HG03457 (cell line): ENCODE measurements at regions not wholly inside any gene's neighbourhood (a gene's known extent, or its start where the extent isn't known, plus 50 kb on each side); places are given as distances from the start of the nearest gene placed in this dataset.

Experiments
- ATAC-seq: cut with Tn5 transposase; IDR thresholded peaks from one replicate; pipeline ENCODE4 v1.9.1; 2021; ENCODE audit warnings: moderate number of reproducible peaks; ENCODE audit not compliant: unreplicated experiment

DNA sequence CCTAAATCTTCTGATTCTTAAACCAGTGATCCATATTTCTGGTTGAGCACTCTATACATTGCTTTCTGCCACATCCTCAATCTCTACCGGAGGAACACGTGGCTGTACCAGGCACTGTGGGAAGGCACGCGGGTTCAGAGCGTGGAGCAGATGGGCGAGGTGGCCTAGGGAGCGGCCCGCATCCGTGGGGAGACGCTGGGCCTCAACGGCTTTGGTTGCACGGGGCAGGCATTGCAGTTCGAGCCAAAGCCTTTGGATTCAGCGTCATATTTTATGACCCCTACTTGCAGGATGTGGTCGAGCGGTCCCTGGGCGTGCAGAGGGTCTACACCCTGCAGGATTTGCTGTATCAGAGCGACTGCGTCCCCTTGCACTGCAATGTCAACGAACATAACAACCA, 197.2 kb upstream of the RGMB start:
- no peak for ATAC-seq

- ATAC-seq = no peak
Measured at GRCh38 chr5:98578438-98578837, 195.0 kb upstream of the RGMB start.

DNA sequence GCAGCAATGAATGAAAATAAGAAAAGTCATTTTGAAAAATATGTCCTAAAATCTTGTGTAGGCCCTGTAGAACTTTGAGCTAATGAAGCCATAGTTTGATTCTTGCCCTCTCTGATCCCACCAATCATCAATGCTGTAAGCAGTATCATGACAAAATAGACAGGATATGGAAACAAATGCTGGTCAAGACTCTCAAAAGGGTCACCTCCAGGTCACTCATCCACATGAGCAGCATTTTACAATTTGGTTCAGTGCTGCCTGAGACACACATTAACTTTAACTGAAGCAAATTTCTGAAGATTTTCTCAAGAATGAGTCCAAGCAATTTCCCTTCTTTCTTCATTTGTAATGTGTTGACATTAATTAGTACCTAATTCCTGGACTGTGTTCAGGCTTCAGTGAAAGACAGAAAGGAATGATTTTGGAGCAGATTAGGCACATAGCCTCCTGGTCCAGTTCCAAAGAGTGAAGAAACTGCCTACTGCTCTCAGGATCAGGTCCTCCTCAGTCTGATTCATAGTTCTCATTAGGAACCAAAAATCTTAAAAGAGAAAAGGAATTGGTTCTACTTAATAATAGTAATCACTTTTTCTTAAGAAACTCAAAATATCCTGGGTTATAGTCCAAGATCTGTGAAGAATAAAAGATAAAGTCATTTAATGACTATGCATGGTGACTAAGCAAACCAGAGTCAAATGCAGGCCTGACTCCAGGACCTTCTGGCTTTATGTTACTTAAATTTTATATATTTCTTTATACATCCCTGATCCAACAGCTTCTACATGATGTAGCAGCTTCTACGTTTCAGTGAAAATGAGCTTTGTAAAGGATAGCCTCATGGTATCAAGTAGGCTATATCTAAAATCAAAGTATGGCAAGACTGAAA, 192.1 kb upstream of the RGMB start:
- no peak for ATAC-seq

- ATAC-seq = no peak
Measured at GRCh38 chr5:98583586-98583985, 189.9 kb upstream of the RGMB start.

DNA sequence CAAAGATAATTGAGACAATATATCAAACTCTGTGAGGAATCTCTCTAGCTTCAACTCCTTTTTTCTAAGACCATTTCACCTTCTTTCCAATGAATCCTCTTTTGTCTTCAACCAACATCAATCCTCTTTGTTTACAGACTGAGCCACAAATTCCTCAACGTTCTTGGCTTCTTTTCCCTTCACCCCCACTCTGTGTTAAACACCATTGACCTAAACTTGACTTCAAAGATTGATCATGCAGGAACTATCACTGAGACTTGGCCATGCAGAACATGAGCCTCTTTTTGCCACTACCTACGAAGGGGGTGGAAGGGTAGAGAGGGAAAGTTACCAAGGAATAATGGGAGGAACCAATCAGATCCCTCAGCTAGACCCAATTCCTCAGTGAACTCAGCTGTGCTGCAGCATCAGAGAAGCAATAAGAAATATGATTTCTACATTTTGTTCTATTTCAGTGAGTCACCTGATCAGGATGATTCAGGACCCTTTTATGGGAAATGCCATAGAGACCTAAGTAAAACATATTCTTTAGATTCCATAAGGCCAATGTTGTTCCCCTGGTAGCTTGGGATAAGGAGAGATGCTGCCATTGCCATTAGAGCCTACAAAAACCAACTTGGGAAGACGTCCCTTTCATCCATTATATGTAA, 187.7 kb upstream of the RGMB start:
- no peak for ATAC-seq

DNA sequence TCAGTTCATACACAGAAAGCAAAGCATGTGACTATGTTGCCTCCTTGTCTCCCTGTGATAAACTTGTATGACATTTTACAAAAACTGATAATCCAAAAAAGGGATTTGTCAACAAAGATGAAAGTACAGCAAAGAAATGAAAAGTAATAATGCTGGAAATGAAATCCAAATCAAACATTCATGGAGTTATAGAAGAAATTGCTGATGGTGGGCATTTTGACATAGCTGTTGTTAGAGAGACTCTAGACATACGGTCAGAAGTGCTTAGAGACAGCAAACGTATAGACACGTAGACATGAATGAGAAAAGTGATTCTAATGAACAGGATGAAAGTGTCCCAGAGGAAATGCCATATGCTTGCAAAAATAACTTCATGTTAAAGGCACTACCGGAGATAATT, 186.9 kb upstream of the RGMB start:
- ATAC-seq = no peak

- ATAC-seq = no peak
Measured at GRCh38 chr5:98587166-98587565, 186.3 kb upstream of the RGMB start.

DNA sequence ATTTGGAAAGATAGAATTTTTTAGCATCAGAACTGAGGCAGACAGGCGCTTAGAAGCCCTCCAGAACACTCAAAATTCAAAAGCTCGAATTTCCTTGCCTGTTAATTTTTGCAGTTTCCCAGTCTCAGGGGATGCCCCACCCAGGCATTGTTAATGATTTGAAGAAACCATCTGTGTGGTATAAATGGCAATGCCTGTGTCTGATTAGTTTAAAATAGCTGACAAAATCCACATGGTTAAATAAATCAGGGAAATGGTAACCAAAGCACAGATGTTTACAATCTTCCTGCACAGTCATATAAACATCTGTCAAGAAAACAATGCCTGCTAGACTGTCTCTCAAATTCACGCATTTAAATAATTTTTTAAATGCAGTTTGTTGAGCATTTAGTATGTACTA, 185.2 kb upstream of the RGMB start:
- no peak for ATAC-seq

DNA sequence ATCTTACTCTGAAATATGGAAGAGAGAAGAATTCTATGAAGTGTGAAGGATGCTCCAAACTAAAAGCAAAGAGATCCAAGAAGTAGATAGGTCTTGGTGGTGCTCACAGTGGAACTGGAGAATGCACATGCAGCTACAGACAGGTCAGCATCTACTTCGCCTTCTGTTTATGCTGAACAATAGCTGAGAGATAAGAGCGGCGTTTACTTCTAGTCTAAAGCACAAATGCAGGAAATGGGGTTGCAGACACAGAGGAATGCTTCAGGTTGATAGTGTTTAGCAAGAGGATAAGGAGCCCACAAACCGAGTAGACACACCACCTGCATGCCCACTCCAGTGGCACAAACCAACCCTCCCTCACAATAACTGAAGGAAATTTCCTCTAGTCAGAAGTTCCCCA, 180.0 kb upstream of the RGMB start:
- ATAC-seq = no peak

DNA sequence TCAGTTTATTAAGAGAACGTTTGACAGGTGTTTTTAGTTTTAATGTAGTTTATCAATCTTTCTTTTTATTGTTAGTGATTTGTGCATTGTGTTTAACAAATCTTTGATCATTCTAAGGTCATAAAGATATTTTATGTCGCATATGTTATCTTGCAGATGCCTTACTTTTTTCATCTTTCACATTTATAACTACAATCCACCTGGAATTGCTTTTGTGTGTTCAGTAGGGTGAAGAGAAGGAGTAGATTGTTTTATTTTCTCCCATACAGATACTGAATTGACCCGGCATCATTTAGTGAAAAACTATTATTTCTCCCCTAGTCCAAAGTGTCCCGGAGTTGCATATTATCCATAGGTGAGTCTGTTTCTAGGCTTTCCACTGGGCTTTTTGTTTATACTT, 179.4 kb upstream of the RGMB start:
- ATAC-seq = no peak

DNA sequence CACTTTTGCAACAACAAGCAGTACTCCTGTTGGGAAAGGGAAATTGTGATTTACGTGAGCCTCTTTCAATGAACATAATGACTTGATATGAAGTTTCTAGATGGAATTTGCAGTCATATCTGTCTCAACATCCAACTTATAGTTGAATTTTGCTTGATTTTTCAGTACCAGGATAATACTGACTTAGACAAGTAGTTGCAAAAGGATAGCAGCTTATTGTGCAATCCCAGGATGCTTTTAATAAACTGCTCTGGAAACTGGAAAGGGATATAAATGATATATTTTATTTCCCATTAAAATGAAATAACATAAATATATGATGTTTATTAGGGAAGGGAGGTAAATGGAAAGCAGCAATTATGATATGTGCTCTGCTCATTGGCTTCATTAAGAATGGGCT, 174.4 kb upstream of the RGMB start:
- no peak for ATAC-seq

DNA sequence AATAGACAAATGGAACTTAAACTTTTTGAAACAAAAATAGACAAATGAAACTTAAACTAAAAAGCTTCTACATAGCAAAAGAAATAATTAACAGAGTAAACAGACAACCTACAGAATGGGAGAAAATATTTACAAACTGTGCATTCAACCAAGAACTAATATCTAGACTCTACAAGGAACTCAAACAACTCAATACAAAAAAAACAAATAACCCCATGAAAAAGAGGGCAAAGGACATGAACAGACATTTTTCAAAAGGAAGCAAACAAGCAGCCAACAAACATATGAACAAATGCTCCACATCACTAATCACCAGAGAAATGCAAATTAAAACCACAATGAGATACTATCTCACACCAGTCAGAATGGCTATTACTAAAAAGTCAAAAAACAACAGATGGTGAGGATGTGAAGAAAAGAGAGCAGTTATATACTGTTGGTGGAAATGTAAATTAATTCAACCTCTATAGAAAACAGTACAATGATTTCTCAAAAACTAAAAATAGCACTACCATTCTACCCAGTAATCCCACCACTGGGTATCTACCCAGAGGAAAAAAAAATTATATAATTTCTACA, 170.8 kb upstream of the RGMB start:
- no peak for ATAC-seq

DNA sequence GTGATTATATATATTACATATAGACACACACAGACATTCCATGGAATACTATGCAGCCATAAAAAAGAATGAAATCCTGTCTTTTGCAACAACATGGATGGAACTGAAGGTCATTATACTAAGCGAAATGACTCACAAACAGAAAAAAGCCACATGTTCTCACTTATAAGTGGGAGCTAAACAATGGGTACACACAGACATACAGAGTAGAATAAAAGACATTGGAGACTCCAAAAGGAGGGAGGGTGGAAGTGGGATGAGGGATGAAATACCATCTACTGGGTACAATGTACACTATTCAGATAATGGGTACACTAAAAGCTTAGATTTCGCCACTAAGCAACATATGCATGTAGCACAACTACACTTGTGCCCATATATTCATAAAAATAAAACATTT, 170.0 kb upstream of the RGMB start:
- ATAC-seq = no peak

DNA sequence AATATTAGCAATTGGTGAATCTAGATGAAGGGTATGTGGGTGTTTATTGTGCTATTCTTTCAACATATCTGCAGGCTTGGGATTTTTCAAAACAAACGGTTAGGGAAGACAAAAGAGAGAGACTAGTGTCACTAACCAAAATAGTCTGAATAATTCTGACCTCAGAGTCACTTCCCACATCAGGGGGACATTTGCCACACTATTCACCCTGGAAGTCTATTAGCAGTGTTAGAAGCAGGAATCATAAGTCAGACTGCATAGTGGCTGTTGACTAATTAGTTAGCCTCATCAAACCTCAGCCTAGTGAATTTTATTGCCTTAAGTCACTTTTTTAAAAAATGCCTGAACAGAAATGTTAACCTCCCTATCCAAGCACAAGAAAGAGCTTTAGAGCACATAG, 169.2 kb upstream of the RGMB start:
- no peak for ATAC-seq

DNA sequence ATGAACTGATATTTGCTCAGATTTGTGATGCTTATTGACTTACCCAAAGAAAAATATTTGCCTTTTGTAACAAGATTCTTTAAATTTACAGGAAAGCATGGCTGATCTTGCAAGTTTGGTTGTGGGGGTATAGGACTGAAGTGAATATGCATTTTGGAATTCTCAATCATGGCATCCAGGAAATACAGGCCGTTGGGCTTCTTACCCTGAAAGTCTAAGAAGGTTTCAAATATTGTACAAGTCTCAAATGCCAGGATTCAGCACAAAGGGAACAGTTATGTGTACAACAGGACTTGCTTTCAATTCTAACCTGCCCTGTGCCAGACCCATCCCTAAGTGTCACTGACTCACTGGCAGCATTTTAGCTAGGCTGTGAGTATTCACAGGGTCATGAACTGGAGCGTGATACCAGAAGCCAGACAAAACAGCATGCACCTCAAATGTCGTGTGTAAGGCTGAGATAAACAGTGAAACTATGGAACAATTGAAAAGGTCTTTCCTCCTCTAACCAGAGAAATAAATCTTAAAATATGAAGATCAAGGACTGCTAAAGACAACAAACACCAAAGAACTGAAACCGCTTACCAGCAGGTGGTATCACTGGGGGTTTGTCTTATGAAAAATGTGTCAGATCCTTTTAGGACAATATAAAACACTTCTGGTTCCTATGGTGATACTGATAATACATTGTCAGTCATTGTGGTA, 168.6 kb upstream of the RGMB start:
- no peak for ATAC-seq

DNA sequence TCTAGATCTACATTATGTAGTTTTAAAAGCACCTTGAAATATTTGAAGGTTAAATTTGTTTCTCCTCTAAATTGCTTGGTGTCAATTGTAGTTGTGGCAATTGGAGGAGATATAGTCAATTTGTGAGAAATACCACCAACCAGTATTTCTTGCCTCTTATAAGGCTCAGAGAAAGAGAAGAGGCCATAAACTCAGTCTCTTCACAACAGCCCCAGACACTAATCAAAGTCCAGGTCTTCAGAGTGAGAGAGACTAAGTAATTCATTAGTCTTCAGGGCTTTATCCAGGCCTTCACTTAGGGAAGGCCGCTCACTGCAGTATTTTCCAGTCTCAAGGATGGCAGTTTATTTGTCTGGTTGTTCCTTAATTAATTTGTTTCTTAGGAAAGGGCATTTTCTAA, 168.0 kb upstream of the RGMB start:
- no peak for ATAC-seq

DNA sequence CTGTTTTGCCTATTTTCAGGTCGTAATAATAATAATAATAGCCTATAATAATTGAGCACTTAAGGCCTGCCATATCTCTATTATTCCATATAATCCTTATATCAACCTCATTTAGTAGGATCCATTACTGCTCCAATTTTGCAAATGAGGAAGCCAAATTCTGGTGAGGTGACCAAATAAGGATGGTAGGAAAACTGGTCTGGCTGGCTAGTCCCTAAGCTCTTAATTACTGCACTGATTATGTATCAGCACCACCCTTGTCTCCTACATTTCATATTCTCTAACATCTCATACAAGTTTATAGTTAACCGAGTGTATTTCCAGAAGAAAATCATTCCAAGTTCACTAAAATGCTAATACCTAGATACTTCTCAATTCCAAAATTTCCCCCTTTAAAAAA, 166.5 kb upstream of the RGMB start:
- ATAC-seq = no peak

GRCh38 chr5:98608052-98608451, 165.4 kb upstream of the RGMB start:
- no peak for ATAC-seq

DNA sequence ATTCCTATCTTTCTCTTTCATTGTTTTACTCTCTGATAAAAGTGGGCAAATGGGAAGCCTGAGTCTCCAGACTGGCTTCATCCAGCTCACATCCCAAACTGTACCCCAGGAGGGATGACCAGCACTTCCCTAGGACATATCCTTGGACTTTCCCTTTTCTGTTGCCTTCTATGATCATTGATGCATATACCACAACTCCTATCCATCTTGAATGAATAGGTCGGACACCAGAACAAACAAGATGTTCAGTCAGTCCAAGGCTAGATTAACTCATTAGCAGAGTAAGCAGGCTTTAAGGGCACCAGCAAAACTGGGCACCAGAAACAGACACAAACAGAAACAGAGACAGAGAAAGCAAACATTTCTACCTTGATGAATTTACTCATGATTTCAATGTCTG, 159.1 kb upstream of the RGMB start:
- no peak for ATAC-seq

DNA sequence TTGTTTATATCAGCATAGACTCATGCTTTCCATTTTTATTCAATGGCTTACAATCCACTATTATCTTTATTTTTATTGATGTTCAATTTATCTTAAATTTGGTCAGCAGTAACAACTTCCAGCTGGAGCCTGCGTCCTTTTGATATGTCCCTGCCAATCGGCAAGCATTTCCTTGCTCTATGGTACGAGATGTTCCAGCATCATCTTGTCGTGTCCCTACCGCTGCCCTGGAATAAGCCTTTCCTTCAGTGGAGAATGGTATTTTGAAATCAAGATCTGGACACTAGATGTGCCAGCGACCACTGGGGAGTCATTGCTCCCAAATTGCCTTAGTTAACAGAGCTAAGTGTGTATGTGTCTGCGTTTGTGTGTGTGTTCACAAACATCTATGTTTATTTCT, 151.6 kb upstream of the RGMB start:
- ATAC-seq = no peak

DNA sequence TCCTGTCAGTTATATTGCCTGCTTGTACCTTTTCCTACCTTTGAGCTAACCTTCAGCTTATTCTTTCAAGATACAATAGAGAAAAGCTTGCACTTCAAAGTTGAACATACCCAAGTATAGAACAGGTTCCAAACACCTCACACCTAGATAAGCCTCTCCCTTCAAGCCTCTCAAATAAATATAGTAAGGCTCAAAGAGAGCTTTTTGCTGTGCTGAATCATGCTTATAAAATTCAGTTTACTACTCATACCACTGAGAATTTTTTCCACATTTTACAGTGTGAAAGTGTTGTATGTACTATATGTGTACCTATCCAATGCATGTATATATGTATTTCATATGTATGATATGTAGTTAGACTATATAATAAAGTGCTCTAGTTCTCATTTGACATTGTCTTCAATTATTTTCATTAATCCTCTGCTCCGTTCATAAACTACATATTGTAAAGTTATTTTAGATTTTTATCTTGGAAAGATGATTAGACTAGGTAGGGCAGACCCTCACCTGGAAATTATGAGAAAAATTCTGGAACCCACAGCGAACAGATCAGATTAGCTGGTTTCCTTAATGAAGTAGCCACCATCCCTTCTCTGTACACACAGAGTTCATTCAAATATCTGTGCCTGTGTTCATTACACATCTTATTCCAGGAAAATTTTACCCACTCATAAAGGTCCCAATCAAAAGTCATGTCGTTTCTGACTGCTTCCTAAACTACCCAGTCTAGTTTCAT, 149.2 kb upstream of the RGMB start:
- no peak for ATAC-seq
